ENCODE measurements at regions not wholly inside any gene's neighbourhood (a gene's known extent, or its start where the extent isn't known, plus 50 kb on each side); places are given as distances from the start of the nearest gene placed in this dataset.

DNA sequence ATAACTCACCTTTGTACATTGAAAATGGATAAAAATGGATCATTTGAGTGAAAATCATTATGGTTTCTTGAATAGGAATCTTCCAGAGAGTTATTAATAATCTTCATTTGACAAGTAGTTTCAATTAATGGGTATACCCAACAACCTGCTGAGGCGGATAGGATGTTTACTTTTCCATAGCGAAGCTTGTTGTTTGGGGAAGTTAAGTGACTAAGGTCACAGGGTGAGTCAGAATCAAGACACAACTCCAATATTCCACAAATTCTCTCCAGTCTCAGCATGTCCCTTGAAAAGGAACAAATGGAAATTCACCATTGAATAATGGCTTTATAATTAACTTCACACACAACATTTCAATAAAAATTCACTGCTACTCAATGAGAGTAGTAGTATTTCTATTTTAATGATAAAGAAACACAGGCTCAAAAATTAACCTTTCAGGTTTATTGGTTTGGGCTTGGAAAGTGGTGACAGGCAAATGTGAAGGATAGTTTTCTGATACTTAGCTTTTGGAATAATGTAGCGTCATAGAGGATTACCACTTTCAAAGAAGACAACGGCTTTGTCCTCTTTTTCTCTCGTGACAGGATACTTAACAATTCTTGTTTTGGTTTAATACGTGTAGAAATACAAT lies 211.3 kb downstream of the GPD2 start:
- DNase-seq, result no peak

DNA sequence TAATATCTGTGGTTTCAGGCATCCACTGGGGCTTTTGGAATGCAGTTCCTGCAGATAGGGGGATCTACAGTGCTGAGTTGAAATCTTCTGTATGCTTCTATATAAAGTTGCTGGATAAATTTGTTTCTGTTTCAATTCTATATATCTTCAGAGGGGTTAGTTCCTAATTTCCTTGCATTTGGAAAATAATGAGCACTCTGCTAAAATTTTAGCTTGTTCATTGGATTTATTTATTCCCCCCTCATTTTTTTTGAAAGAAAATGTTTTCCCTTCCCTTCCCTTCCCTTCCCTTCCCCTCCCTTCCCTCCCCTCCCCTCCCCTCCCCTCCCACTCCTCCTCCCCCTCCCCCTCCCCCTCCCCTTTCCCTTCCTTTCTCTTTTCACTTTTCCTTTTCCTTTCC lies 212.3 kb downstream of the GPD2 start:
- DNase-seq, result no peak

DNA sequence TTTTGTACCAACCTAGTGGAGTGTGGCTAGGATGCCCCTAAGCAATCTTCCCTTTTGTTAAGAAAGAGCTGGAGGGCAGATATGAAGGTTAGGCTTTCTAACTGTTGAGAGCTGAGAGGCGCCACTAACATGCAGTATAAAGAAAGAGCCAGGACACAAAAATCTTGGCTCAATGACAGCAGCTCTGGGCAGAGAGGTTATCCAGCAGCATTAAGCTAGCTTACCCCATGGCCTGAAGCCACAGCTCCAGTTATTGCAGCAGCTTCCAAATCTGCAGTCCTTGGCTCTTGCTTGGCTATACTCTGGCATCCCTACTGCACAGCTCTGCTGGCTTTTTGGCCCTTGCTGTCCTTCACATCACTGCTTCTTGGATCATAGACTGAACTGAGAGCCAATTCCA lies 213.4 kb downstream of the GPD2 start:
- no peak for DNase-seq

DNA sequence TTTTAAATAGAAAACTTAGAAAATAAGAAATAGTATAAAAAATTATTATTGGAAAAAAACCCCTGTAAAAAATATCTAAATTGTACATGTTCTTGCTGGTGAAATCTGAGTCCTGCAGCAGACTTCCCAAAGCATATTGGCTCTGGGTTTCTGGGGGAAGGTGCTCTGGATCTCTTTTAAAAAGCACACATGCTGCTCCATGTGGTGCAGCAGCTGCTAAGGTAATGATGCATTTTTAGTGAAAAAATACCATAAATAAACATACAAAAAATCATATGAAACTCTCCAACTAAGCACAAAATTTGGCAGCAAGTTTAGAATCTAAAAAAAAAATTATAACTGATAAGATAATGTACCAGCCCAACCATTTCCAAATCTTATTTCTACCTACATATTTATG lies 216.5 kb downstream of the GPD2 start:
- DNase-seq, result no peak

DNA sequence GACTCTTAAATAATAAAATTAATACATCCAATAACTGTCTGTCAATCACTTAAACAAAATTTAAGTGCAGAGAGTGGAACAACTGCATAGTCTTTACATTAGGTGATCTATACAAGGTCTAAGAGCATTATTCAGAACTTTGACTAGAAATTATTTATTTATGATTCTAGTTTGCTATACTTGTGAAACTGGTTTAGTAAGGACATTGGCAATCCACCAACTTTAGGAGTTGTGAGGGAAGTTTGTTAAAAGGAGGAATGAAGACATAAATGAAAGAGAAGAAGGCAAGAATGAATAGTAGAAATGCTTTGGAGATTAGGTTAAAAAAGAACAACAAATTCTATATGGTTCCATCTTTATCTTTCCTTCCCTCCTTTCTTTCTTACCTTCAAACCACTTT lies 217.5 kb downstream of the GPD2 start:
- DNase-seq, result no peak

DNA sequence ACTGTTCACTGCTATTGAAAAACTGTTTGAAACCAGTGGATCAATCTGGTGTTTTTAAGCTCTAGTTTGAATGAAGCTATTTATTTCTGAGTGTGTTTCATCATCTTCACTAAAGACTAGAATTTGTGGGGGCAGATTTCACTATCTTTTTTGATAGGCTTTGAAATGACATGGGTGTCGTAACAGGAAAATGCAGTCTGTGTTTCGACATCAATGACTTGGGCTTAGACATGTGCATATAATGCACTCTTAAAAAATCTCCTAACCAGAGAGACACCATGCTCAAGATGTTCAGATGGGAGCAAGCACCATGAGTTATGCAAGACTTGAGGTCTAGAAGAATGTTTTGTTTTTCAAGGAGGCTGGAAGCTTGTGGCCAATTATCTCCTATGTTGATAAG lies 221.6 kb downstream of the GPD2 start:
- DNase-seq, result no peak

DNA sequence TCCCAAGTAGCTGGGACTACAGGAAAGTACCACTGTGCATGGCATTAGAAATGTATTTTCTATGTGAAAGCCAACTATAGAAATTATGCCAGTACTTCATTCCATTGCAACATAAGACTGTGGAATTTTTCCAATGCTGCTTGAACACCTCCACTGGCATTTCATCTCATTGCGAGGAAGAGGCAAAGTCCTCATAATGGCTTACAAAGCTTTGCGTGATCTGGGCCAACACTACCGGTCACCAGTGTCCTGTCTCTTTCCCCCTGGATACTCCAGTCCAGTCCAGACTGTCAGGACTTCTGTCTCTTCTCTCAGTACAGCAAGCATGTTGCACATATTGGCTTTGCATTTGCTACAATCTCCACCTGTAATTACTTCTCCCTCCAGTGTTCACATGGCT lies 223.5 kb downstream of the GPD2 start:
- no peak for DNase-seq

DNA sequence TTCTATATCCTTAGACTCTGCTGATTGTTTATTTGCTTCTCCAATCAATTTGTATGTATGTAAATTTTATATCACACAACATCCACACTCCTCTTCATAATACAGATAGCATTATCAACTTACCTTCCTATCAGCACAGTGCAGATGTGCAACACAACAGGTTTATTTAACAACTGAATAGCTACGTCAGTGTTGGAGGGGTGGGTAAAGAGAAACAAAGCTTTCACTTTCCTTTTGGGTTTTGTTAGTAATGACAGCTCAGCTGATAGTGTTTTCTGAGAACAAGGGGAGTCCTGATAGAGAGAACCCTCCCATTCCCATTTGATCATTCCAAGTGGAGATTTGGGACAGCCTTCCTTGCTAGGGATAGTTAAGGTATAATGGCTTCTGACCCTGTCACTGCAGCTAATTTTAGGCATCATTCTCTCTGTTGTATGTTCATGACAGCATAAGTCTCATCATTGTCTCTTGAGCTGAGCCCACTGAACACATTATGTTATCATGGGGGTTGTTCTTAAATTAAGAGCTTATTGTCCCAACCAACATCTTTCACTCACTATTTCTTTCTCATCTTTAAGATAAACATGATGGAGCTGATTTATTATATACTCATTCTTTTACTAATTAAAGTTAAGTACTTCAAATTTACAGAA lies 227.7 kb downstream of the GPD2 start:
- peak; percentile 16 for DNase-seq

DNA sequence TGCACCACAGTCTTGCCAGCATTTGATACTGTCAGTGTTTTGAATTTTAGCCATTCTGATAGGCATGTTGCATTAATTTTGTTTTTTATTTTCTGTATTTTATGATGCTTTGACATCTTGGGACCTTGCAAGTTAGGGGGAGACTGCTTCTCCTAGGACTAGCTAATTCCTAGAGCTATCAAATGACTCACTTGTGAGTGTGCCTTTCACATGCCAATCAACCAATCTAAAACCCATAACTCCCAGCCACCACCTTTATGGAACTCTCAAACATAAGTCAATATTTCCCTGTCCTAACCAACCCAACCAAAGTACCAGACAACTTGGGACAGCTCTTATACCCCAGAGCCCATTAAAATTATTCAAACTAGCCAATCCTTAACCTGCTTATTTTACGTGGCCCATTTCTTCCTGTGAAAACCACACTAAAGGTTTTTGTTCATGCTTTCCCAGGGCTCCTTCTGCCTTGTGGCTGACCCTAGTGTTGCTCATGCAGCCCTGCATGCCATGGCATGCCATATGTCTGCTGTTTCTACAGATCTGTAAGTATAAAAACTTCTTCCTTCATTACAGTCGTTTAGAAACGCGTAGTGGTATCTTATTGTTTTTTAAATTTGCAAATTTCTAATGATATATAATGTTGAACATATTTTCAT lies 230.1 kb downstream of the GPD2 start:
- DNase-seq, result no peak

DNA sequence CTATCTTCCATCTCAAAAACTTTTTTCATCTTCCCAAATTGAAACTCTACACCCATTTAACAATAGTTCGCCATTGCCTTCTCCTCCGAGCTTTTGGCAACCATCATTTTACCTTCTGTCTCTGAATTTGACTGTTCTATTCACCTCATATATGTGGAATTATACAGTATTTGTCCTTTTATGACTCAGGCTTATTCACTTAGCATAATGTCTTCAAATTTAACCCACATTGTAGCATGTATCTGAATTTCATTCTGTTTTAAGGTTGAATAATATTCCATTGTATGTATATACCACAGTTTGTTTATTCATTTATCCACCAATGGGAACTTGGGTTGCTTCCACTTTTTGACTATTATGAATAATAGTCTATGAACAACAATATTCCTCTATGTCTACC lies 233.9 kb downstream of the GPD2 start:
- DNase-seq, result no peak

DNA sequence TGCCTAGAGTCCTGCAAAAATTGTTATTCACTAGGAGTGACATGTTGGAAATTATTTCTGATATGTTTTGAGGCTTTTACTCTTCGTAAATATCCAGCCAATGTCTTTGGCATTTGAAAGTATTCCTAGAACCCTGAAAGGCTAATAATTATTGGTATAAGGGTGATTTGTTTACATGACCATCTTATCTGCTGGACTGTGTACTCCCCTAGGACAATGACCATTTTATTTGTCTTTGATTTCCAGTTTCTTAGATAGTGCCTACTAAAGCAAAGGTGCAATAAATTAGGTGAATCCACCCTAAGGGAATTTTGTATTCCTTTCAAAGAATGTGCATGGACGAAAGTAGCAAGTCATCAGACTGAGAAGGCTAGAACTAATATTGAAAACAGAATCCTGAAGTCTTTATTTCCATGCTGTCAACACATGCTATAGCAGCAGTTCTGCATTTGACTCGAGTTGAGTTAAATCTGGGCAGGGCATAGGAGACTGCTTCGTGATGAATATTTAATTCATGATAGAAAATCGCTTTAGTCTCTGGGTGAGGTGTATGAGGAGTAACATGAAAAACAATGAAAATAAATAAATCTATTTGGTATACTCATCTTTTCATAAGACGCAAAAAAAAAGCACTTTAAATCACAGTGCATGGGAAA lies 235.7 kb downstream of the GPD2 start:
- no peak for DNase-seq

DNA sequence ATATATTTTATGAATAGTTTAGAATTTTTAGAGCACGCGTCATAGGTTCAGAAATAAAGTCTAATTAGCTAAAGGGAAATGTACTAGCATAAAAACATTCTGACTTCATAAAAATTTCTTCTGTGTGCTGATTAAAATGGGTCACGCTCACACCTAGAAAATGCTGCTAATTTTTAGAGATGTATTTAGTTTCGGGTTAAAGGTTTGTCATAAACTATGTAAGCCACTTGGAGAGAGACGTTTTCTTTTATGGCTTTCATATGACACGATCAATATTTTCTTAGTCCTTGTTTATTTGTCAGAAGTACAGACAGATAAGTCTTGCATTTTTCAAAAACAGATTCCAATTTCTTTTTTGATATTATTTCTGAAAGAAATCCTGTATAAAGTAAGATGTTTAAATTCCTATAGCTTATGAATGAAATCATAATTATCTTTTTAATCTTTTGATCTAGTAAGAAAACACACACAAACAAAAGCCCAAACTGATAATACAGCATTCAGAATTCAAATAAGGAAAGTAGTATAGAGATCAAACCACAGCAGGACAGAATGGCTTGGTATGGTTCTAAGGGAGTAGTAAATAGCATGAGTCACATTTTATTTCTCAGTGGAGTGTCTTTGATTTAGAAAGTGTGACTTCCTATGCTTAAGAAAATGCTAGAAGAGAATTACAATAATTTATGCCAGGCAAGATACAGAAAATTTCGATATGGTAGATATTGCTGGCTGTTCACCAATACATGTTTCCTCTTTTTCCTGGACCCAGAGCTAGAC lies 236.6 kb downstream of the GPD2 start:
- DNase-seq, result no peak

DNA sequence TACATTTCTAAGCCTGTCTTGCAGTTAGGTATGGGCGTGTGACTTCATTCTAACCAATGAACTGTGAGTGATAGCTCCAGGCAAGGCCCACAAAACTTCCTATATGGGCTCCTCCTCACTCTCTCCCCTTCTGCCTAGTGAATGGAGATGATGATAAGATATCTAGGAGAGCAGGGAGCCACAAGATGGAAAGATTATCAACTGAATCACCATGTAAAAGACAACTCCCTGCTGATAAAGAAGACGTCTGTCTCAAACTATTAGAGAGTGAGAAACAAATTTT lies 237.1 kb downstream of the GPD2 start:
- DNase-seq, result no peak

DNA sequence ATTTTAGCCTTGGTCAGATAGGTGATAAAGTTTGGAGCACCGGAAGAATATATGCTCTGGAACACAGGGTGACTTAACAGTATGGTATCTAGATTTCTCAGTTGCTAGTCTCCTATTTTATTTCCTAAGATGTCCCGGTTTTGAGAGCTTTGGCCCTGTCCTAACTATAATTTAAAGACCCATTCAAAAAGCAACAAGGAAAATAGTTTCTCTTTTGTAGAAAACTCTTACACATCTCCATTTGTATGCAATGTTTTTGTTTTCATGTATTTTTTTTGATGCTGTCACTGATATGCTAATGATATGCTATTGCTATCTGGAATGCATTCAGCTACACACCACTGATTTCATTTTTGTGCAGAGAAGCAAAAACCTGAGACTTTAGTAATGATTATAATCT lies 237.8 kb downstream of the GPD2 start:
- DNase-seq, result no peak

DNA sequence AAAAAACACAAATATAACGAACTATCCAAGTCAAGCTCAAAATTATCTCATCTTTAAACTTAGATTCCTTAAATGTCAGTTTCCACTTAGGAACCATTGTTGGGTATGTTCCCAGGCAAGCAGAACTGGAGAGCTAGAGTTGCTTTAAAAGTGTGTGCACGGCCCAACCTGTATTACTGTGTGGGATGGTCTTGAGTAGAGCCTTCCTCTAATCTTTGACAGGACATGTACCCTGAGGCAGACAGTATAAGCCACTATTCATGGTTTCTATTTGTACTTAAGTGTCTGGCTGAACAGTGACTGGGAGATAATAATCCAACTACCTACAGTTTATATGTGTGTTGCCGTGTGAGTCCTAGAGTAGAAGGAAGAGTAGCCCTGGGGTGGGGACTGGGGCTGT lies 239.7 kb downstream of the GPD2 start:
- DNase-seq, result no peak

DNA sequence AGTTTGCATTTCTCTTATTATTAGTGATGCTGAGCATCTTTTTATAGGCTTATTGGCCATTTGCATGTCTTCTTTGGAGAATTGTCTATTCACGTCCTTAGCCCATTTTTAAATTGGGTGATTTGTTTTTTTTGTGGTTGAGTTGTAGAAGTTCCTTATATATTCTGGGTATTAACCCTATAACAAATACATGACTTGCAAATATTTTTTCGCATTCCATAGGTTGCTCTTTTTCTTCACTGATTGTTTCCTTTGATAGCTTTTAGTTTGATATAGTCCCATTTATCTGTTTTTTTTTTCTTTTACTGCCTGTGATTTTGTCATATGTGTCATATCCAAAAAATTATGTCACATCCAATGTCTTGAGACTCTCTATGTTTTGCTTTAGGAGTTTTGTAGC lies 243.6 kb downstream of the GPD2 start:
- no peak for DNase-seq

DNA sequence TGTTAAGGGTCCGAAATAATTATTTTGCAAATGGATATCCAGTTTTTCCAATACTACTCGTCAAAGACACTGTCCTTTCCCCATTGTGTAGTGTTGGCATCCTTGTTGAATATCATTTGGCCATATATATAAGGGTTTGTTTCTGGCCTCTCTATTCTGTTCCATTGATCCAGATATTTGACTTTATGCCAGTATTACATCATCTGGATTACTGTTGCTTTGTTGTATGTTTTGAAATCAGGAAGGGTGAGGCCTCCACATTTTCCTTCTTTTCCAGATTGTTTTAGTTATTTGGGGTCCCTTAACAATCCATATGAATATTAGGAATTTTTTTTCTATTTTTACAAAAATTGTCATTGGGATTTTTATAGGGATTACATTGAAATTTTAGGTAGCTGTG lies 244.1 kb downstream of the GPD2 start:
- DNase-seq, result no peak

DNA sequence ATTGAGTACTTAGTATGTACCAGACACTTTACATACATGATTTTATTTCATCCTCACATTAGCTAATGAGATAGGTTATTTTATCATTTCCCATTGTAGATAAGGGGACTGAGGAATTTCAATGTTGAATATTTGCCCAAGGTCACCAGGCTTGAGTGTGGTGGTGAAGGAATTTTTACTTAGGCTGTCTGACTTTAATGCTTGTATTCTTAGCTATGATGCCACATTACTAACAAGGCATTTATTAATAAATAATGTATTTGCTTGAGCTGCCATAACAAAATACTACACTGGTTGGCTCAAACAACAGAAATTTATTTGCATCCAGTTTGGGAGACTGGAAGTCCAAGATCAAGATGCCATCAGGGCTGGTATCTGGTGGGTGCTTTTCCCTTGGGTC lies 250.9 kb downstream of the GPD2 start:
- no peak for DNase-seq

DNA sequence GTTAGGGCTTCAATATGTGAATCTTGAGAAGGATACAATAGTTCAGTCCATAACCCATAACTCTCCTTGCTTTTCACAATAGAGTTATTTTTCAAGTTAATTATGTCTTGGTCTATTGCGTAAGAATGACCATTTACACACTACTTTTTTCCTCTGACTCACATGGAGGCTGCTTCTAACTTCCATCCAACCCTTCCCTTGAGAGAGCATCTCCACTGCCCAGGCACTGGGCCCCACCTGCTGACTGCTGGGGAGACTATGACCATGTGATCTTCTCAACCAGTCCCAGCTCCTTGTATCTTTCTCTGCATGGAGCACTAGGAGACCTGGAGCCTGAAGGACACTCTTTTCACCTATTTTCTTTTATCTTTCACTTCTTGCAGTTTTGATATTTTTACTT lies 251.5 kb downstream of the GPD2 start:
- DNase-seq, result no peak

DNA sequence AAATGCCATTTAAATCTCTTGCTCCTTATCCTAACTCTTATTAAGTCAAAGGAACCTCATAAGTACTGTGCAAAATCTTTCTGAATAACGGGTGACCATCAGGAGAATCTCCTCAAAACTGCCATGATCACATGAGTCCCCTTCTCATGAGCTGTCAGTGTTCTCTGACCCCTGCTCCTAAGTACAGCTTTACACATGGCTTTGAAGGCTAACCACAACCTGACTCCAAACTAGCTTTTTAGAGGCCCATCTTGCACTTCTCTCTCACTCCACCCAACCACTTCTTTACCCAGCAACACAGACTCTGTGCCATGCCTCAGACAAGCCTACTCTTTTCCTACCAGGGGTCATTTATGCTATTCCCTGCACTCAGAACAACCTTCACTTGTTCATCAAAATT lies 253.8 kb downstream of the GPD2 start:
- no peak for DNase-seq

DNA sequence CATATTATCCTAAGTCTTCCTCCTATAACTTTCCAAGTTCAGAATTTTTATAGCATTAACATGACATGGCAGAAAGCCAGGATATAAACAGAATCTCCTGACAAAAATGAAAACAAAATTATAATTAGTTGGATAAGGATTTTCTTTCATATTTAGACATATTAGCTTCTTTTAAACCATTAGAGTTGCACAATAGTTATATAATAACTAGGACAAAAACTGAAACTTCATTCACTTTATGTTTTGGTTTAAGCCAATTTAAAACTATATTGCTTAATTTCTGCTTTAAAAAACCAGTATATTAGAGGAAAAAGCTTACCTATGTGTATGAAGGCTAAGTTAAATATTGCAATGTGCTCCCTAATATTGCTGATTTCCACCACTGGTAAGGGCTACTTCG lies 254.8 kb downstream of the GPD2 start:
- no peak for DNase-seq

DNA sequence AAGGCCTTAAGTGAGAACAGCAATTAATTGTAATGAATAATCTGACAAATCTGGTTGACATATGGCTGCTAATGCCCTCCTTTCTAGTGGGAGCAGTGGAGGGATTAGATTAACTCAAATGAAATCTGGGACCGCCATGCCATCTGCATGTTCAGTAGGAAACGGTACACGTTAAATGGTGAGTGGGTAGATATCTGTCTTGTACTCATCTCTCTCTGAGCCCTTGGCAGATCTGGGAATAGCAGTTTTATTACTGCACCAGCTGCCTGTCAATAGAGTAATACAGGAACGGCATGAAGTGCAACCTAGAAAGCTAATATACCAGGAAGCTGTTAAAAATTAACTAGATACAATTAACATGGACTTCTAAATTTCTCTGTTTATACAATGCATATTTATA lies 258.8 kb downstream of the GPD2 start:
- DNase-seq, result no peak

DNA sequence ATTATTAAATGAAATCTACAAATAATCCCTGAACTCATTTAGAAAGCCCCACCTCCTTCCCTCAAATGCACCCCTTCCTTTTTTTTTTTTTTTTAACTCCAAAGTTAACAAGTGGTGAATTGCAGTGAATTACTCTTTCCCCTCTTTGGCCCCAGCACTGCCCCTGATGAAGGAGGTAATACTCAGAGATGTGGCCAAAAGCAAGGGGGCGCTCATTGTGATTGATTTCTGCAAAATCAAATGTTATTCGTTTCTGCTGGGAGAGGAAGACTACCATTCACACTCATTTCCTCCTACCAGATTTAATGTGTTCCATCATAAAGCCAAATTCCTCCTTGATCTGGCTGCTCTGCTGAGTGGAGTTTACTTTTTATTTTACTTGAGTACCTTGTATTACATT lies 259.4 kb downstream of the GPD2 start:
- no peak for DNase-seq

DNA sequence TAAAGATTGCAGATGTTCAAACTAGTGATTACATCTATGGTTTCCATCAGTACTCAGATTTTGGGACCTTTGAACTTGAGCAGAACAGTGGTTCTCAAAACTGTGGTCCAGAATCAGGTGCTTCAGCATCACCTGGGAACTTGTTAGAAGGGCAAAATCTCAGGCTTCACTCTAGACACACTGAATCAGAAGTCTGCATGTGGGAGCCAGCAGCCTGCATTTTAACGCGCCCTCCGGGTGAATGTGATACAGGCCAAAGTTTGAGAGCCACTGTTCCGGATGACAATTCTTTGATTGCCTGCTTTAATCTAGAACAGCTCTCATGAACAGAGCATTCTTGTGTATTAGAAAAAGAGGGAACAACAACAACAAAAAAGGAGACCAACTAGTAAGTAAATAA lies 261.7 kb downstream of the GPD2 start:
- DNase-seq, result no peak

All from CD4-positive, alpha-beta T cell treated with Interleukin-10 for 1 hour (primary cell).